AG09319 (cell line): ENCODE measurements at regions not wholly inside any gene's neighbourhood (a gene's known extent, or its start where the extent isn't known, plus 50 kb on each side); places are given as distances from the start of the nearest gene placed in this dataset.
"Not testable (repeated sequence)": the region's sequence is repeated elsewhere in the genome, so short reads cannot be mapped to it uniquely, and the experiment has no call there.

ENCODE experiments used
- DNase-seq: peaks from one replicate; pipeline ENCODE4 v3.0.0-alpha.2; 2010; ENCODE audit warnings: low read depth; ENCODE audit errors: extremely low read depth
- TF ChIP-seq, protein P1 (sequence below): IDR thresholded peaks from 2 replicates; pipeline ENCODE4 v1.5.1; 2011; ENCODE audit warnings: low read depth, mild to moderate bottlenecking, inconsistent platforms, low read length, moderate library complexity

DNA sequence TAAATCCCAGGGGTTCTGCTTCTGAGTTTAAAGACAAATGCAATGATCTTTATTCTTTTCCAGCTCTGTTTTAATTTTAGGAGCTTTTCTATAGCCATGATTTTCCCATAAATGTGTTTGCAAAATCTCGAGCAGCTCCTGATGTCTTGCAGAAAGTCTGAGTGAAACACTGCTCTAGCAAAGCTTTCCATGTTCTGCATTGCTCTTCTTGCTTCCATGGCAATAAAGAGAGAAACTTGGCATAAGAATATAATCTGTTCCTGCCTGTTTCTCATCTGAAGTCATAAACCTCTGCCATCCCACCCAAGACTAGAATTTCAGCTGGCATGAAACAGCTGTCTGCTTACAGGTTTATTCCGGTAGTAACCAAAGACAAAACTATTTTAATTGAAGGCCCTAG, 254.5 kb downstream of the SPRY1 start:
- peak; percentile 37 for DNase-seq
- TF ChIP-seq, protein P1, sequence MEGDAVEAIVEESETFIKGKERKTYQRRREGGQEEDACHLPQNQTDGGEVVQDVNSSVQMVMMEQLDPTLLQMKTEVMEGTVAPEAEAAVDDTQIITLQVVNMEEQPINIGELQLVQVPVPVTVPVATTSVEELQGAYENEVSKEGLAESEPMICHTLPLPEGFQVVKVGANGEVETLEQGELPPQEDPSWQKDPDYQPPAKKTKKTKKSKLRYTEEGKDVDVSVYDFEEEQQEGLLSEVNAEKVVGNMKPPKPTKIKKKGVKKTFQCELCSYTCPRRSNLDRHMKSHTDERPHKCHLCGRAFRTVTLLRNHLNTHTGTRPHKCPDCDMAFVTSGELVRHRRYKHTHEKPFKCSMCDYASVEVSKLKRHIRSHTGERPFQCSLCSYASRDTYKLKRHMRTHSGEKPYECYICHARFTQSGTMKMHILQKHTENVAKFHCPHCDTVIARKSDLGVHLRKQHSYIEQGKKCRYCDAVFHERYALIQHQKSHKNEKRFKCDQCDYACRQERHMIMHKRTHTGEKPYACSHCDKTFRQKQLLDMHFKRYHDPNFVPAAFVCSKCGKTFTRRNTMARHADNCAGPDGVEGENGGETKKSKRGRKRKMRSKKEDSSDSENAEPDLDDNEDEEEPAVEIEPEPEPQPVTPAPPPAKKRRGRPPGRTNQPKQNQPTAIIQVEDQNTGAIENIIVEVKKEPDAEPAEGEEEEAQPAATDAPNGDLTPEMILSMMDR: no peak

DNA sequence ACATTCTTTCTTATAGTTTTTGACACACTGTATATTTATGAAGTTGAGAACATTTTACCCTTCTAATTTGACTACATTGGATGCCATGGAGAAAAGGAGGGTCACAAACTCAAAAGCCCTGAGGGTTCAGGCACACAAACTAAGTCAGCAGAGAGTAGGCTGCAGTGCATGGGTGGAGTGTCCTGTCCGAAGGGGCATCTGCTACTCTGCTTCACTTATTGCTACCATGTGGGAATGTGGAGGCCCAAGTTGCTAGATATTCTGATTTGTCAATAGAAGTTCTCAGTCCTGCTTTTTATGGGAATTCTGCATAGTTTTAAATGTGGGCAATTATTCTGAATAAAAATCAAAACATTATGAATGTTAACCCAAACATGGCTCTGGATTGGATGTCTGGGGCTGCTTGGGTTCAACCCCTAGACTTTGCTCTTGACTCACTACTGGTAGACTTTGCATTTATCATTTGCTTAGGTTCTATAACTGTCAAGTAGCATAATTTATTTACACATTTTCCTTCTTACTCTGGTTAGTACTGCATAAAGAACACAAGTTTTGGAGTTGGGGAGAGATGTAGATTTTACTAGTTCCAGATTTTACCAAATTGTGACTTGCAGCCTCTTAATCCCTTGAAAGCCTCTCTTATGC, 255.1 kb downstream of the SPRY1 start:
- DNase-seq: peak; percentile 30
- TF ChIP-seq, protein P1: no peak

DNA sequence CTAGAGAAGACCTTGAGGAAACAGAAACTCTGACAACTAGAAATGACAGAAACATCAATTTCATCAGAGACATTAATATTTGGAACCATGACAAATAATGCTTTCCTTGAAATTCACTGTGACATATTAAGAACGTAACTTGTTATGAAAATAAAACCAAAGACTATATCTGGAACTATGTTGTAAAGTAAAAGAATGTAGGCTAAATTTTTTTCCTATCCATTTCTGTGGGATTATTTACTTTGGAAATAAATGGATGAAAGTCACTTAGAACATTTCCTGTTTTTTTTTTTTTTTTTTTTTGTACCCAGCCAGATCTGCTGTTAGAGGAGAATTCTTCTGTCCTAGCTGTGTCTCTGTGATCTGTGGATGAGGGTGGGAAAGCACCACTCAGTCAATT, 255.9 kb downstream of the SPRY1 start:
- DNase-seq: no peak
- TF ChIP-seq, protein P1: no peak

DNA sequence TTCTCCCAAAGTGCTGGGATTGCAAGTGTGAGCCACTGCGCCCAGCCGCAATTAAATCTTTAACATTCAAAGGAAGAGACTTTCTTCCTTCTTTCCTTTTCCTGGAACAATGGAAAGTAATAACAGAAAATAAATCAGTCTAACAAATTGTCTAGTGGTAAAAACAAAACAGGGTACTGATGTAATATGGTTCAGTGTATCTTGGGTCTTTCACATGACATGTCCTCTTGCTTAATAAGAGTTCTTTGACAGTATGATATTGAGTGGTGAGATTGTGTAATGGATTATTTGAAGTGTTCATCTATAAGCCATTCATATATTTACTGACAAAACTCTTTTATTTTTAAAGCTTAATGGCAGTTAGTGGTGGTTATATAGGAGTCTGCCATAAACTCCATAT, 256.6 kb downstream of the SPRY1 start:
- DNase-seq: no peak
- TF ChIP-seq, protein P1: no peak

DNA sequence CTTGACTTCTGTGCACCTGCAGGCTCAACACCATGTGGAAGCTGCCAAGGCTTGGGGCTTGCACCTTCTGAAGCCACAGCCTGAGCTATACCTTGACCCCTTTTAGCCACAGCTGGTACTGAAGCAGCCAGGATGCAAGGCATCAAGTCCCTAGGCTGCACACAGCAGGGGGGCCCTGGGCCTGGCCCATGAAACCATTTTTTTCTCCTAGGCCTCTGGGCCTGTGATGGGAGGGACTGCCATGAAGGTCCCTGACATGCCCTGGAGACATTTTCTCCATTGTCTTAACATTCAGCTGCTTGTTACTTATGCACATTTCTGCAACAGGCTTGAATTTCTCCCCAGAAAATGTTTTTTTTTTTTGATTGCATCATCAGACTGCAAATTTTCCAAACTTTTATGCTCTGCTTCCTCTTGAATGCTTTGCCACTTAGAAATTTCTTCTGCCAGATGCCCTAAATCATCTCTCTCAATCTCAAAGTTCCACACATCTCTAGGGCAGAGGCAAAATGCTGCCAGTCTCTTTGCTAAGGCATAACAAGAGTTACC, 260.2 kb downstream of the SPRY1 start:
- DNase-seq: not testable (repeated sequence)

DNA sequence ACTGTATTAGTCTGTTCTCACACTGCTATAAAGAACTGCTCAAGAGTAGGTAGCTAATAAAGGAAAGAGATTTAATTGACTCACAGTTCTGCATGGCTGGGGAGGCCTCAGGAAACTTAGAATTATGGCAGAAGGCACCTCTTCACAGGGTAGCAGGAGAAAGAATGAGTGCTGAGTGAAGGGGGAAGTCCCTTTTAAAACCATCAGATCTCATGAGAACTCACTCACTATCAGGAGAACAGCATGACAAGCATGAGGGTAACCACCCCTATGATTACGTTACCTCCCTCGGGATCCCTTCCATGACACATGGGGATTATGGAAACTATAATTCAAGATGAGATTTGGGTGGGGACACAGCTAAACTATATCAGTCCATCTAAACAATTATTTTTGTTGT, 261.0 kb downstream of the SPRY1 start:
- DNase-seq: not testable (repeated sequence)

DNA sequence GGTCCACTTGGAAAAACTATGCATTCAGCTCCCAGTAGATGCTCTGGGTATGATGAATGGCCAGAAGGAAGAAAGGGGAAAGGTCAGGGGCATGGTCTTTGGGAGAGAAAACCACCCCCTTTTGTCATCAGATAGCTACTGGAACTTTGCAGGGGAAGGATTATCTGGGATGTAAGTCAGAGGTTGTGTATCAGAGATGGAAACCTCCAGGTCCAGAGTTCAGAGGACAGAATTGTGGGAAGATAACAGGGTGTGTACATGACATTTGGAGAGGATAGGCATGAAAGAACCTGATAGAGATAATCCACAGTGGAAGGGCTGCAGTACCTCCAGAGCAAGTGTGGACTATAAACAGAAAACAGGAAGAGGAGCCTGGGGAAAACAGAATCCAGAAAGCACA, 262.7 kb downstream of the SPRY1 start:
- TF ChIP-seq, protein P1: no peak
- no peak for DNase-seq

DNA sequence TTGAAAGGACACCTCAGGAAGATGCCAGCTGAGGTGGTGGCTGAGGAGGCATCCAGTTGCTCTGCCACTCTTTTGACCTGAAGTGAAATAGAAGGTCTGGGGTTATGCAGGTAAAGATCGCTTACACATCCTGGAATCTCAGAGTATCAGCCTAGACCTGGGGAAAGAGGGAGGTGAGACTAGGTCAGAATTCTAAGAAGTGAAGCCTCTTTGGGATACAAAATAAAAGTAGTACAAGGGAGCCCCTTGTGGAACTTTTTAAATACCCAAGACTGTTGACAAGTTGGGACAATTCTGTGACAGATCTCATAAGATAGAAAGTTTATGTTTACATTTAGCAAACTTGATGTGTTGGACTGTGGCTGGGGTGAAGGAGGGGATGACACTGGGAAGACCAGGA, 263.1 kb downstream of the SPRY1 start:
- TF ChIP-seq, protein P1: peak; percentile 29
- DNase-seq: no peak
